Ishikawa (cell line): ENCODE measurements at regions not wholly inside any gene's neighbourhood (a gene's known extent, or its start where the extent isn't known, plus 50 kb on each side); places are given as distances from the start of the nearest gene placed in this dataset.

ENCODE experiments used
- CEBPB ChIP-seq: IDR thresholded peaks from 2 replicates; pipeline ENCODE4 v1.6.1; 2012
- CREB1 ChIP-seq: IDR thresholded peaks from 2 replicates; pipeline ENCODE4 v1.6.1; 2012; ENCODE audit warnings: low read depth
- EP300 ChIP-seq: IDR thresholded peaks from 2 replicates; pipeline ENCODE4 v1.6.1; 2012; ENCODE audit warnings: borderline replicate concordance
- FOXM1 ChIP-seq: IDR thresholded peaks from 2 replicates; pipeline ENCODE4 v1.6.1; 2012; ENCODE audit warnings: low read depth, borderline replicate concordance
- NFIC ChIP-seq: IDR thresholded peaks from 2 replicates; pipeline ENCODE4 v1.6.1; 2012
- TAF1 ChIP-seq: IDR thresholded peaks from 2 replicates; pipeline ENCODE4 v1.6.1; 2012; ENCODE audit warnings: low read depth, mild to moderate bottlenecking
- TCF12 ChIP-seq: IDR thresholded peaks from 2 replicates; pipeline ENCODE4 v1.6.1; 2012; ENCODE audit warnings: low read depth
- YY1 ChIP-seq: IDR thresholded peaks from 2 replicates; pipeline ENCODE4 v1.6.1; 2012; ENCODE audit warnings: low read depth
- TF ChIP-seq, protein P1 (sequence below): IDR thresholded peaks from 2 replicates; pipeline ENCODE4 v1.6.1; 2012; ENCODE audit warnings: low read depth, mild to moderate bottlenecking
- TF ChIP-seq, protein P2 (sequence below): IDR thresholded peaks from 2 replicates; pipeline ENCODE4 v1.6.1; 2012
- TF ChIP-seq, protein P3 (sequence below): IDR thresholded peaks from 2 replicates; pipeline ENCODE4 v1.6.1; 2012

DNA sequence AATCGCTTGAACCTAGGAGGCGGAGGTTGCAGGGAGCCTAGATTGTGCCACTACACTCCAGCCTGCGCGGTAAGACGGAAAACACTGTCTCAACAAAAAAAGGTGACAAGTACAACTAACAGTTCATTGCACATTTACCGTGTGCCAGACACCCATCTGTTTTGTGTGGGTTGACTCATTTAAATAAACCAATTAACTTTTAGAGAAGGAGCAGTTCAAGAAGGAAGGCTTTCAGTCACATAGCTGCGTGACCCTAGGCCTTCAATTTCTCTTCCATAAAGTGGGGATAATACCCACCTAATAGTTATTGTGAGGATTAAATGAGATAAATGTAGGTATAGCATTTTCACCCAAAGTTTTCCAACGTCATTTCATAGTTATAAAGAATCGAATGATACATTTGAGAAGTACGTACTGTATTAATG is 52.3 kb upstream of the KDM7A start:
- TF ChIP-seq, protein P1, sequence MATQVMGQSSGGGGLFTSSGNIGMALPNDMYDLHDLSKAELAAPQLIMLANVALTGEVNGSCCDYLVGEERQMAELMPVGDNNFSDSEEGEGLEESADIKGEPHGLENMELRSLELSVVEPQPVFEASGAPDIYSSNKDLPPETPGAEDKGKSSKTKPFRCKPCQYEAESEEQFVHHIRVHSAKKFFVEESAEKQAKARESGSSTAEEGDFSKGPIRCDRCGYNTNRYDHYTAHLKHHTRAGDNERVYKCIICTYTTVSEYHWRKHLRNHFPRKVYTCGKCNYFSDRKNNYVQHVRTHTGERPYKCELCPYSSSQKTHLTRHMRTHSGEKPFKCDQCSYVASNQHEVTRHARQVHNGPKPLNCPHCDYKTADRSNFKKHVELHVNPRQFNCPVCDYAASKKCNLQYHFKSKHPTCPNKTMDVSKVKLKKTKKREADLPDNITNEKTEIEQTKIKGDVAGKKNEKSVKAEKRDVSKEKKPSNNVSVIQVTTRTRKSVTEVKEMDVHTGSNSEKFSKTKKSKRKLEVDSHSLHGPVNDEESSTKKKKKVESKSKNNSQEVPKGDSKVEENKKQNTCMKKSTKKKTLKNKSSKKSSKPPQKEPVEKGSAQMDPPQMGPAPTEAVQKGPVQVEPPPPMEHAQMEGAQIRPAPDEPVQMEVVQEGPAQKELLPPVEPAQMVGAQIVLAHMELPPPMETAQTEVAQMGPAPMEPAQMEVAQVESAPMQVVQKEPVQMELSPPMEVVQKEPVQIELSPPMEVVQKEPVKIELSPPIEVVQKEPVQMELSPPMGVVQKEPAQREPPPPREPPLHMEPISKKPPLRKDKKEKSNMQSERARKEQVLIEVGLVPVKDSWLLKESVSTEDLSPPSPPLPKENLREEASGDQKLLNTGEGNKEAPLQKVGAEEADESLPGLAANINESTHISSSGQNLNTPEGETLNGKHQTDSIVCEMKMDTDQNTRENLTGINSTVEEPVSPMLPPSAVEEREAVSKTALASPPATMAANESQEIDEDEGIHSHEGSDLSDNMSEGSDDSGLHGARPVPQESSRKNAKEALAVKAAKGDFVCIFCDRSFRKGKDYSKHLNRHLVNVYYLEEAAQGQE, result no peak
- TF ChIP-seq YY1 (no peak), FOXM1 (no peak), CREB1 (no peak), EP300 (no peak), TAF1 (no peak), NFIC (no peak), TCF12 (no peak), CEBPB (no peak)
- TF ChIP-seq, protein P2, sequence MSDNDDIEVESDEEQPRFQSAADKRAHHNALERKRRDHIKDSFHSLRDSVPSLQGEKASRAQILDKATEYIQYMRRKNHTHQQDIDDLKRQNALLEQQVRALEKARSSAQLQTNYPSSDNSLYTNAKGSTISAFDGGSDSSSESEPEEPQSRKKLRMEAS, result no peak
- TF ChIP-seq, protein P3, sequence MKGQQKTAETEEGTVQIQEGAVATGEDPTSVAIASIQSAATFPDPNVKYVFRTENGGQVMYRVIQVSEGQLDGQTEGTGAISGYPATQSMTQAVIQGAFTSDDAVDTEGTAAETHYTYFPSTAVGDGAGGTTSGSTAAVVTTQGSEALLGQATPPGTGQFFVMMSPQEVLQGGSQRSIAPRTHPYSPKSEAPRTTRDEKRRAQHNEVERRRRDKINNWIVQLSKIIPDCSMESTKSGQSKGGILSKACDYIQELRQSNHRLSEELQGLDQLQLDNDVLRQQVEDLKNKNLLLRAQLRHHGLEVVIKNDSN, result no peak
